ENCODE measurements at regions not wholly inside any gene's neighbourhood (a gene's known extent, or its start where the extent isn't known, plus 50 kb on each side); places are given as distances from the start of the nearest gene placed in this dataset.

DNA sequence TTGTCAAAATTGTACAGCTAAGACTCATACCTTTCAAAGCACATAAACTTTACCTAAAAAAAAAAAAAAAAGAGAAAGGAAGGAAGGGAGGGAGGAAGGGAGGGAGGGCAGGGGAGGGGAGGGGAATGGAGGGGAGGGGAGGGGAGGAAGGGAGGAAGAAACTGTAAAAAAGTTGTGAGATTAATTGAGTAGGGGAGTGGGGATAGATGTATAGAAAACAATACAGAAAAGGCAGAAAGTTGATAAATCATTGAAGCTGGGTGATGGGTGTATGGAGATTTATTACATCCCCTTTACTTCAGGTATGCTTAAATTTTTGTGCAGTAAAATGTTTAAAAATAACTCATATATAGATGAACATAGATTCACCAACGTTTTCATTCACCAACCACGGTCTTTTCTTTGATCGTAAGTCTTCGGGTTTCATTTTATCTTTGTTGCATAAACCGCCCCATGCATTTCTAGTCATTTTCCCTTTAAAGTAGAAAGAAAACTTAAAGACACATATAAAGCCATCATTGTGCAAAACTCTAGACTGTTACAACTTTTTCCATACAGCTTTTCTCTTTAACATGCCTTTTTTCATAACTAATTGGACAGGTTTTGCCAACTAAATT lies 191.2 kb upstream of the KRR1 start:
- TF ChIP-seq, protein P1, sequence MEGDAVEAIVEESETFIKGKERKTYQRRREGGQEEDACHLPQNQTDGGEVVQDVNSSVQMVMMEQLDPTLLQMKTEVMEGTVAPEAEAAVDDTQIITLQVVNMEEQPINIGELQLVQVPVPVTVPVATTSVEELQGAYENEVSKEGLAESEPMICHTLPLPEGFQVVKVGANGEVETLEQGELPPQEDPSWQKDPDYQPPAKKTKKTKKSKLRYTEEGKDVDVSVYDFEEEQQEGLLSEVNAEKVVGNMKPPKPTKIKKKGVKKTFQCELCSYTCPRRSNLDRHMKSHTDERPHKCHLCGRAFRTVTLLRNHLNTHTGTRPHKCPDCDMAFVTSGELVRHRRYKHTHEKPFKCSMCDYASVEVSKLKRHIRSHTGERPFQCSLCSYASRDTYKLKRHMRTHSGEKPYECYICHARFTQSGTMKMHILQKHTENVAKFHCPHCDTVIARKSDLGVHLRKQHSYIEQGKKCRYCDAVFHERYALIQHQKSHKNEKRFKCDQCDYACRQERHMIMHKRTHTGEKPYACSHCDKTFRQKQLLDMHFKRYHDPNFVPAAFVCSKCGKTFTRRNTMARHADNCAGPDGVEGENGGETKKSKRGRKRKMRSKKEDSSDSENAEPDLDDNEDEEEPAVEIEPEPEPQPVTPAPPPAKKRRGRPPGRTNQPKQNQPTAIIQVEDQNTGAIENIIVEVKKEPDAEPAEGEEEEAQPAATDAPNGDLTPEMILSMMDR (IDR thresholded peaks at IDR 0.05; ENCODE audit: poor library complexity, severe bottlenecking): no peak
- no peak for TF ChIP-seq SMC3 (conservative IDR thresholded peaks at IDR 0.05; ENCODE audit: poor library complexity)
- no peak for TF ChIP-seq EP300 (conservative IDR thresholded peaks at IDR 0.05; ENCODE audit: poor library complexity, severe bottlenecking)
- TF ChIP-seq MXI1 (conservative IDR thresholded peaks at IDR 0.05; ENCODE audit: poor library complexity, severe bottlenecking): no peak
- TF ChIP-seq, protein P2, sequence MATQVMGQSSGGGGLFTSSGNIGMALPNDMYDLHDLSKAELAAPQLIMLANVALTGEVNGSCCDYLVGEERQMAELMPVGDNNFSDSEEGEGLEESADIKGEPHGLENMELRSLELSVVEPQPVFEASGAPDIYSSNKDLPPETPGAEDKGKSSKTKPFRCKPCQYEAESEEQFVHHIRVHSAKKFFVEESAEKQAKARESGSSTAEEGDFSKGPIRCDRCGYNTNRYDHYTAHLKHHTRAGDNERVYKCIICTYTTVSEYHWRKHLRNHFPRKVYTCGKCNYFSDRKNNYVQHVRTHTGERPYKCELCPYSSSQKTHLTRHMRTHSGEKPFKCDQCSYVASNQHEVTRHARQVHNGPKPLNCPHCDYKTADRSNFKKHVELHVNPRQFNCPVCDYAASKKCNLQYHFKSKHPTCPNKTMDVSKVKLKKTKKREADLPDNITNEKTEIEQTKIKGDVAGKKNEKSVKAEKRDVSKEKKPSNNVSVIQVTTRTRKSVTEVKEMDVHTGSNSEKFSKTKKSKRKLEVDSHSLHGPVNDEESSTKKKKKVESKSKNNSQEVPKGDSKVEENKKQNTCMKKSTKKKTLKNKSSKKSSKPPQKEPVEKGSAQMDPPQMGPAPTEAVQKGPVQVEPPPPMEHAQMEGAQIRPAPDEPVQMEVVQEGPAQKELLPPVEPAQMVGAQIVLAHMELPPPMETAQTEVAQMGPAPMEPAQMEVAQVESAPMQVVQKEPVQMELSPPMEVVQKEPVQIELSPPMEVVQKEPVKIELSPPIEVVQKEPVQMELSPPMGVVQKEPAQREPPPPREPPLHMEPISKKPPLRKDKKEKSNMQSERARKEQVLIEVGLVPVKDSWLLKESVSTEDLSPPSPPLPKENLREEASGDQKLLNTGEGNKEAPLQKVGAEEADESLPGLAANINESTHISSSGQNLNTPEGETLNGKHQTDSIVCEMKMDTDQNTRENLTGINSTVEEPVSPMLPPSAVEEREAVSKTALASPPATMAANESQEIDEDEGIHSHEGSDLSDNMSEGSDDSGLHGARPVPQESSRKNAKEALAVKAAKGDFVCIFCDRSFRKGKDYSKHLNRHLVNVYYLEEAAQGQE (IDR thresholded peaks at IDR 0.05; ENCODE audit: borderline replicate concordance): no peak
- no peak for TF ChIP-seq EZH2 (IDR thresholded peaks at IDR 0.05; ENCODE audit: borderline replicate concordance, insufficient read depth, low read length, poor library complexity, severe bottlenecking)

All from neural cell (in vitro differentiated cells).